ENCODE measurements at regions not wholly inside any gene's neighbourhood (a gene's known extent, or its start where the extent isn't known, plus 50 kb on each side); places are given as distances from the start of the nearest gene placed in this dataset.

DNA sequence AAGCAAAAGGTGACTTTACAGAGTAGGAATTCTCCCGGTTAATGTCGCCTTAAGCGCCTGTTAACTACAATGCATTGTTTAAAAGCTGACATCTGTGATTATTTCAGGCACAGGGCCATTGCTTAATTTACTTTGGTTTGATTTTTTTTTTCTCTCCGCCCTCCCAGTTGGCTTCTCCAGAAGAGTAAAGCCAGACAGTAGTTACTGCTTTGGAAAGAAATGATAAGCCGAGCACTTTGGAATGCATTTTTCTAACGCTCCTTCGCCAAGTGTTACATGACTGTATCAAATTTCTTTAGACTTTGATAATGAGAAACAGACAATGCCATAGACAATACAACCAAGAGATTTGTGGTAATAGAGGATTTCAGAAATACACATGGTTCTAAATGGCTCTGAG, 383.0 kb upstream of the TENM3 start:
- TF ChIP-seq, protein P1, sequence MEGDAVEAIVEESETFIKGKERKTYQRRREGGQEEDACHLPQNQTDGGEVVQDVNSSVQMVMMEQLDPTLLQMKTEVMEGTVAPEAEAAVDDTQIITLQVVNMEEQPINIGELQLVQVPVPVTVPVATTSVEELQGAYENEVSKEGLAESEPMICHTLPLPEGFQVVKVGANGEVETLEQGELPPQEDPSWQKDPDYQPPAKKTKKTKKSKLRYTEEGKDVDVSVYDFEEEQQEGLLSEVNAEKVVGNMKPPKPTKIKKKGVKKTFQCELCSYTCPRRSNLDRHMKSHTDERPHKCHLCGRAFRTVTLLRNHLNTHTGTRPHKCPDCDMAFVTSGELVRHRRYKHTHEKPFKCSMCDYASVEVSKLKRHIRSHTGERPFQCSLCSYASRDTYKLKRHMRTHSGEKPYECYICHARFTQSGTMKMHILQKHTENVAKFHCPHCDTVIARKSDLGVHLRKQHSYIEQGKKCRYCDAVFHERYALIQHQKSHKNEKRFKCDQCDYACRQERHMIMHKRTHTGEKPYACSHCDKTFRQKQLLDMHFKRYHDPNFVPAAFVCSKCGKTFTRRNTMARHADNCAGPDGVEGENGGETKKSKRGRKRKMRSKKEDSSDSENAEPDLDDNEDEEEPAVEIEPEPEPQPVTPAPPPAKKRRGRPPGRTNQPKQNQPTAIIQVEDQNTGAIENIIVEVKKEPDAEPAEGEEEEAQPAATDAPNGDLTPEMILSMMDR (IDR thresholded peaks at IDR 0.05 in 8 of 11, conservative IDR thresholded peaks at IDR 0.05 in 3 of 11) = no peak
- TF ChIP-seq POLR2AphosphoS5 (IDR thresholded peaks at IDR 0.05) (no peak), POLR2A (IDR thresholded peaks at IDR 0.05) (no peak)
